ENCODE measurements at regions not wholly inside any gene's neighbourhood (a gene's known extent, or its start where the extent isn't known, plus 50 kb on each side); places are given as distances from the start of the nearest gene placed in this dataset.

- Mint-ChIP-seq H3K9me3 (no peaks in the 10 kb centered on the region), H3K27me3 (ENCODE audit: low read depth) (no peaks in the 10 kb centered on the region), H3K4me1 (peaks cover 28% of the 10 kb centered on the region), H3K36me3 (no peaks in the 10 kb centered on the region), H3K27ac (no peak overlapping the region), H3K4me3 (no peak overlapping the region)
- ChIA-PET CTCF (interaction anchor here (0.9 to 1.5 kb wide), 4 partner anchors 11 to 144 kb away, joined by 3 to 16 read pairs (median 6); no protein-coding TSS in a partner anchor), POLR2A (no interaction called here)
- no peak for TF ChIP-seq PRDM15 (CRISPR knock-in tag; IDR thresholded peaks at IDR 0.05)
- TF ChIP-seq TCF7 (CRISPR knock-in tag; IDR thresholded peaks at IDR 0.05; ENCODE audit: low read depth), result no peak
- TF ChIP-seq ATF2 (CRISPR knock-in tag; IDR thresholded peaks at IDR 0.05; ENCODE audit: borderline replicate concordance, low read depth), result no peak
- no peak for TF ChIP-seq ATF3 (CRISPR knock-in tag; conservative IDR thresholded peaks at IDR 0.05)
- TF ChIP-seq ERG (CRISPR knock-in tag; IDR thresholded peaks at IDR 0.05), result no peak
- TF ChIP-seq GABPB1 (CRISPR knock-in tag; IDR thresholded peaks at IDR 0.05), result peak; percentile 69; the same call in 1 of the 2 replicates
- no peak for TF ChIP-seq NR3C1 (CRISPR knock-in tag; conservative IDR thresholded peaks at IDR 0.05; ENCODE audit: low read depth)
- no peak for TF ChIP-seq SP1 (CRISPR knock-in tag; conservative IDR thresholded peaks at IDR 0.05)
- ATAC-seq (no peak), DNase-seq (ENCODE audit: low spot score) (no peak)
Measured at GRCh38 chr2:222795450-222796357, 65.1 kb upstream of the ACSL3 start.

GRCh38 chr2:222796413-222797103 lies 64.3 kb upstream of the ACSL3 start:
- TF ChIP-seq IRF2 (CRISPR knock-in tag; IDR thresholded peaks at IDR 0.05; ENCODE audit: borderline replicate concordance, low read depth), result no peak
- peak; percentile 90 for TF ChIP-seq GABPB1 (CRISPR knock-in tag; IDR thresholded peaks at IDR 0.05)
- no peaks in the 10 kb centered on the region for H3K36me3 Mint-ChIP-seq
- no peaks in the 10 kb centered on the region for H3K27me3 Mint-ChIP-seq (ENCODE audit: low read depth)
- no peaks in the 10 kb centered on the region for H3K9me3 Mint-ChIP-seq
- ATAC-seq, result peak; percentile 54
- no peak for DNase-seq (ENCODE audit: low spot score)
- no peak overlapping the region for H3K27ac Mint-ChIP-seq
- H3K4me3 Mint-ChIP-seq, result no peak overlapping the region
- ChIA-PET POLR2A (interaction anchor here (1.0 kb wide), 1 partner anchor 107 kb away, joined by 3 read pairs; no protein-coding TSS in a partner anchor), CTCF (interaction anchor here (0.5 to 1.7 kb wide), 37 partner anchors 8 to 1552 kb away, joined by 3 to 16 read pairs (median 4); partner anchors contain the start of gene MOGAT1)
- H3K4me1 Mint-ChIP-seq, result peaks cover 28% of the 10 kb centered on the region

GRCh38 chr2:222797261-222797660 lies 63.6 kb upstream of the ACSL3 start:
- POLR2A ChIA-PET, result interaction anchor here (1.0 kb wide), 1 partner anchor 106 kb away, joined by 3 read pairs; no protein-coding TSS in a partner anchor
- Mint-ChIP-seq H3K4me3 (no peak overlapping the region), H3K9me3 (no peaks in the 10 kb centered on the region), H3K4me1 (peaks cover 28% of the 10 kb centered on the region), H3K27ac (no peak overlapping the region), H3K36me3 (no peaks in the 10 kb centered on the region), H3K27me3 (ENCODE audit: low read depth) (no peaks in the 10 kb centered on the region)
- peak; percentile 37; the same call in 1 of the 2 replicates for ATAC-seq
- no peak for DNase-seq (ENCODE audit: low spot score)
- CTCF ChIA-PET, result interaction anchor here (0.5 to 1.7 kb wide), 37 partner anchors 8 to 1553 kb away, joined by 3 to 16 read pairs (median 4); partner anchors contain the start of gene MOGAT1
- no peak for TF ChIP-seq TCF7 (CRISPR knock-in tag; IDR thresholded peaks at IDR 0.05; ENCODE audit: low read depth)
- TF ChIP-seq, protein P1, sequence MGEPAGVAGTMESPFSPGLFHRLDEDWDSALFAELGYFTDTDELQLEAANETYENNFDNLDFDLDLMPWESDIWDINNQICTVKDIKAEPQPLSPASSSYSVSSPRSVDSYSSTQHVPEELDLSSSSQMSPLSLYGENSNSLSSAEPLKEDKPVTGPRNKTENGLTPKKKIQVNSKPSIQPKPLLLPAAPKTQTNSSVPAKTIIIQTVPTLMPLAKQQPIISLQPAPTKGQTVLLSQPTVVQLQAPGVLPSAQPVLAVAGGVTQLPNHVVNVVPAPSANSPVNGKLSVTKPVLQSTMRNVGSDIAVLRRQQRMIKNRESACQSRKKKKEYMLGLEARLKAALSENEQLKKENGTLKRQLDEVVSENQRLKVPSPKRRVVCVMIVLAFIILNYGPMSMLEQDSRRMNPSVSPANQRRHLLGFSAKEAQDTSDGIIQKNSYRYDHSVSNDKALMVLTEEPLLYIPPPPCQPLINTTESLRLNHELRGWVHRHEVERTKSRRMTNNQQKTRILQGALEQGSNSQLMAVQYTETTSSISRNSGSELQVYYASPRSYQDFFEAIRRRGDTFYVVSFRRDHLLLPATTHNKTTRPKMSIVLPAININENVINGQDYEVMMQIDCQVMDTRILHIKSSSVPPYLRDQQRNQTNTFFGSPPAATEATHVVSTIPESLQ (CRISPR knock-in tag; IDR thresholded peaks at IDR 0.05), result no peak
- TF ChIP-seq, protein P2, sequence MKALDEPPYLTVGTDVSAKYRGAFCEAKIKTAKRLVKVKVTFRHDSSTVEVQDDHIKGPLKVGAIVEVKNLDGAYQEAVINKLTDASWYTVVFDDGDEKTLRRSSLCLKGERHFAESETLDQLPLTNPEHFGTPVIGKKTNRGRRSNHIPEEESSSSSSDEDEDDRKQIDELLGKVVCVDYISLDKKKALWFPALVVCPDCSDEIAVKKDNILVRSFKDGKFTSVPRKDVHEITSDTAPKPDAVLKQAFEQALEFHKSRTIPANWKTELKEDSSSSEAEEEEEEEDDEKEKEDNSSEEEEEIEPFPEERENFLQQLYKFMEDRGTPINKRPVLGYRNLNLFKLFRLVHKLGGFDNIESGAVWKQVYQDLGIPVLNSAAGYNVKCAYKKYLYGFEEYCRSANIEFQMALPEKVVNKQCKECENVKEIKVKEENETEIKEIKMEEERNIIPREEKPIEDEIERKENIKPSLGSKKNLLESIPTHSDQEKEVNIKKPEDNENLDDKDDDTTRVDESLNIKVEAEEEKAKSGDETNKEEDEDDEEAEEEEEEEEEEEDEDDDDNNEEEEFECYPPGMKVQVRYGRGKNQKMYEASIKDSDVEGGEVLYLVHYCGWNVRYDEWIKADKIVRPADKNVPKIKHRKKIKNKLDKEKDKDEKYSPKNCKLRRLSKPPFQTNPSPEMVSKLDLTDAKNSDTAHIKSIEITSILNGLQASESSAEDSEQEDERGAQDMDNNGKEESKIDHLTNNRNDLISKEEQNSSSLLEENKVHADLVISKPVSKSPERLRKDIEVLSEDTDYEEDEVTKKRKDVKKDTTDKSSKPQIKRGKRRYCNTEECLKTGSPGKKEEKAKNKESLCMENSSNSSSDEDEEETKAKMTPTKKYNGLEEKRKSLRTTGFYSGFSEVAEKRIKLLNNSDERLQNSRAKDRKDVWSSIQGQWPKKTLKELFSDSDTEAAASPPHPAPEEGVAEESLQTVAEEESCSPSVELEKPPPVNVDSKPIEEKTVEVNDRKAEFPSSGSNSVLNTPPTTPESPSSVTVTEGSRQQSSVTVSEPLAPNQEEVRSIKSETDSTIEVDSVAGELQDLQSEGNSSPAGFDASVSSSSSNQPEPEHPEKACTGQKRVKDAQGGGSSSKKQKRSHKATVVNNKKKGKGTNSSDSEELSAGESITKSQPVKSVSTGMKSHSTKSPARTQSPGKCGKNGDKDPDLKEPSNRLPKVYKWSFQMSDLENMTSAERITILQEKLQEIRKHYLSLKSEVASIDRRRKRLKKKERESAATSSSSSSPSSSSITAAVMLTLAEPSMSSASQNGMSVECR (CRISPR knock-in tag; IDR thresholded peaks at IDR 0.05; ENCODE audit: borderline replicate concordance), result no peak
- TF ChIP-seq USF2 (CRISPR knock-in tag; IDR thresholded peaks at IDR 0.05), result no peak
